ENCODE measurements at regions not wholly inside any gene's neighbourhood (a gene's known extent, or its start where the extent isn't known, plus 50 kb on each side); places are given as distances from the start of the nearest gene placed in this dataset.

GRCh38 chr5:56325039-56325438 lies 91.9 kb upstream of the ANKRD55 start:
- TF ChIP-seq CTCF (IDR thresholded peaks at IDR 0.05) (no peak), POLR2AphosphoS5 (IDR thresholded peaks at IDR 0.05) (no peak), POLR2A (IDR thresholded peaks at IDR 0.05) (no peak)

All from prostate gland (tissue), 2 donors.